ENCODE measurements at regions not wholly inside any gene's neighbourhood (a gene's known extent, or its start where the extent isn't known, plus 50 kb on each side); places are given as distances from the start of the nearest gene placed in this dataset.

GRCh38 chr20:51914758-51915157 lies 112.4 kb upstream of the SALL4 start:
- Histone ChIP-seq H2BK120ac (replicated peaks; ENCODE audit: low read depth, low read length) (no peak overlapping the region), H3K9ac (replicated peaks in 1 of 4; ENCODE audit: extremely low read depth in 1 of 4, low read depth in 3 of 4, low read length in 3 of 4) (no peak overlapping the region), H2AFZ (ENCODE audit: low read length) (no peak overlapping the region), H3K79me2 (ENCODE audit: control insufficient read depth in 1 of 2, insufficient read depth in 2 of 2, low read length in 2 of 2) (no peaks in the 10 kb centered on the region), H3K79me1 (ENCODE audit: low read depth, low read length) (no peaks in the 10 kb centered on the region), H3K4me3 (ENCODE audit: extremely low read depth in 1 of 4, insufficient read depth in 2 of 4, low read depth in 3 of 4, low read length in 4 of 4) (no peak overlapping the region), H4K5ac (ENCODE audit: insufficient read length, low read depth, low read length) (no peak overlapping the region), H3K56ac (replicated peaks; ENCODE audit: insufficient read length, low read depth, low read length) (no peak overlapping the region), H3K4ac (replicated peaks; ENCODE audit: insufficient read length, low read depth, low read length) (no peak overlapping the region), H3K4me2 (ENCODE audit: insufficient read depth in 1 of 2, low read depth in 2 of 2, low read length in 2 of 2) (no peak overlapping the region), H3K27ac (ENCODE audit: low read depth, low read length) (no peak overlapping the region), H4K20me1 (replicated peaks in 1 of 2; ENCODE audit: control insufficient read depth in 1 of 2, insufficient read depth in 2 of 2, low read length in 2 of 2) (no peaks in the 10 kb centered on the region), H3K4me1 (replicated peaks in 1 of 4; ENCODE audit: control insufficient read depth in 3 of 4, insufficient read depth in 4 of 4, low read length in 3 of 4) (peaks cover 0 to 14% (median 7%) of the 10 kb centered on the region in 4 experiments; a peak in 5 of 7 replicates), H2AK5ac (ENCODE audit: low read depth, low read length) (no peak overlapping the region; the same call in 1 of the 2 replicates), H2BK15ac (ENCODE audit: low read length) (no peak overlapping the region), H3K23me2 (ENCODE audit: low read depth, low read length) (no peaks in the 10 kb centered on the region), H3K27me3 (replicated peaks in 1 of 4; ENCODE audit: control insufficient read depth in 3 of 4, extremely low read depth in 1 of 4, insufficient read depth in 3 of 4, low read length in 3 of 4) (no peaks in the 10 kb centered on the region), H4K91ac (replicated peaks; ENCODE audit: insufficient read length, low read length) (no peak overlapping the region), H2BK5ac (ENCODE audit: low read depth, low read length) (no peak overlapping the region), H2BK12ac (ENCODE audit: low read depth, low read length) (no peak overlapping the region), H4K8ac (ENCODE audit: extremely low read depth, insufficient read depth, low read length) (no peak overlapping the region), H3K18ac (ENCODE audit: extremely low read depth, low read length) (no peak overlapping the region), H3K14ac (ENCODE audit: insufficient read length) (no peak overlapping the region), H3K36me3 (ENCODE audit: control insufficient read depth in 2 of 4, insufficient read depth in 4 of 4, low read length in 3 of 4) (no peaks in the 10 kb centered on the region), H2BK20ac (ENCODE audit: low read length) (no peak overlapping the region), H3K23ac (ENCODE audit: insufficient read length) (no peak overlapping the region), H3K9me3 (ENCODE audit: insufficient read depth in 2 of 2, low read depth in 1 of 2, low read length in 1 of 2) (no peaks in the 10 kb centered on the region)
- POLR2A ChIA-PET (ENCODE audit: partially characterized antibody), result interaction anchor here (1.8 kb wide), 1 partner anchor 10 kb away, joined by 6 read pairs; no protein-coding TSS in a partner anchor
- TF ChIP-seq USF2 (IDR thresholded peaks at IDR 0.05; ENCODE audit: low read length) (no peak), GABPA (IDR thresholded peaks at IDR 0.05; ENCODE audit: borderline replicate concordance, insufficient read depth, low read length) (no peak), RAD21 (IDR thresholded peaks at IDR 0.05 in 1 of 2, conservative IDR thresholded peaks at IDR 0.05 in 1 of 2; ENCODE audit: low read depth in 2 of 2, low read length in 2 of 2) (no peak), CTBP2 (IDR thresholded peaks at IDR 0.05; ENCODE audit: borderline replicate concordance, insufficient read depth, insufficient read length, low read length) (no peak), ATF3 (IDR thresholded peaks at IDR 0.05; ENCODE audit: insufficient read depth, low read depth, low read length) (no peak), RFX5 (IDR thresholded peaks at IDR 0.05; ENCODE audit: borderline replicate concordance, low read depth, low read length) (no peak)
- FAIRE-seq (no peak), DNase-seq (ENCODE audit: low read depth in 1 of 2, low spot score in 2 of 2) (no peak)
- CTCF ChIA-PET (ENCODE audit: partially characterized antibody), result interaction anchor here (0.6 to 1.0 kb wide), 3 partner anchors 33 to 204 kb away, joined by 3 read pairs; no protein-coding TSS in a partner anchor
- 92% methylated on average over 7 of the region's 8 CpGs; no CpG with 5 or more reads in 1 of the 2 experiments for WGBS, 2 experiments (ENCODE audit: extremely low coverage in 1 of 2, insufficient coverage in 1 of 2, insufficient read length in 1 of 2, insufficient replicate concordance in 2 of 2, low coverage in 1 of 2, low lambda C conversion rate in 2 of 2, missing lambda C conversion rate in 1 of 2)

All from H1 (cell line).